NCI-H748 treated with DMSO at 0.1 percent for 48 hours (cell line): ENCODE measurements at regions not wholly inside any gene's neighbourhood (a gene's known extent, or its start where the extent isn't known, plus 50 kb on each side); places are given as distances from the start of the nearest gene placed in this dataset.

Experiments used
- DNase-seq: peaks from one replicate; lab custom pipeline; 2025; lab: John Stamatoyannopoulos, UW

DNA sequence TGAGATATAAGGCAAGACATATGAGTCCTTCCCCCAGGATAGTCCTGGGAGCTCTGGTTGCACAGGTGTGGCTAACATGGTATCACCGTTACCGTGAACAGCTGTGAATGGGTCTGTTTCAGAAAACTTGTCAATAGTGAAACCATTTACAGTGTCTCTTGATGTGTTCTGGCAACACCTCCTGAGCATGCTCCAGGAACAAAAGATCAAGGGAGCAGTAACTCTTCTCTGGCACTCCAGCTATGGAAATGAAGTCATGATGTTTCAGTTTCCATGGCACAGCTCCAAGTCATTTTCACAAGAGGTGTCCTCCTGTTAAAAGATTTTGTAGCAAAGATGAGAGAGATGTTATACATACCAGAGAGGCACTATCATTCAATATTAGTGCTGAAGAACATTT is 253.7 kb downstream of the SNAPC1 start:
- no peak for DNase-seq

DNA sequence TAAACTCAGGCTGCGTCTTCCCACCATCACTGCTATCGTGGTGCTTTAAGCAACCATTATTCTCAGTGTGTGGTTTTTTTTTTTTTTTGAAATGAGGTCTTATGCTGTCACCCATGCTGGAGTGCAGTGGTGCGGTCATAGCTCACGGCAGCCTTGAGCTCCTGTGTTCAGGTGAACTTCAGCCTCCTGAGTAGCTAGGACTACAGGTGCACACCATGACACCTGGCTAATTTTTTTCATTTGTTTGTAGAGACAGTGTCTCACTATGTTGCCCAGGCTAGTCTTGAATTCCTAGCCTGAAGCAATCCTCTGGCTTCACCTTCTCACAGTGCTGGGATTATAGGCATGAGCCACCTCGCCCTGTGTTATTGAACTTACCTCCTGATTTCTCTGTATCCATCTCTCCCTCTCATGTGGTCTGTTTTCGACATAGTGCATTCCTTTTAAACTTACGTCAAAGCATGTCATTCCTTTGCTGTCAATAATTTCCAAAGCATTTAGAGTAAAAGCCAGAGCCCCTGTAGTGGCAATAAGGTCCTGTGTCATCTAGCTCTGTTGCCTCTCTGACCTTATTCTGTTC is 255.5 kb downstream of the SNAPC1 start:
- DNase-seq = no peak

DNA sequence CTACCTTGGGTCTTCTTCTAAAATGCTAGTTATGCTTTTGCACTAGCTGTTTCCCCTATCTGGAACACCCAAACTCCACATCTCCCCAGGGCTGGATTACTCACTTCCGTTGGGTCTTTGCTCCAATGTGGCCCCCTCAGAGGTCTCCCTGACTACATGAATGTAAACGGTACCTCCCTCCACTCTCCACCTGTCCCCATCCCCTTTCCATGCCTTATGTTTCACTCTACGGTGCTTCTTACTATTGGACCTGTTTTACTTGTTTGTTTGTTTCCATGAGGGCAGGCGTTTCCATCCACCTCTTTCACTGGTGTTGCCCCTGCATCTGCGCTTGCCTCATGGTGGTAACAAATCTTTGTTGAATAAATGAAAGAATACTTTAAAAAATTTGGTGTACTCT is 256.4 kb downstream of the SNAPC1 start:
- no peak for DNase-seq

DNA sequence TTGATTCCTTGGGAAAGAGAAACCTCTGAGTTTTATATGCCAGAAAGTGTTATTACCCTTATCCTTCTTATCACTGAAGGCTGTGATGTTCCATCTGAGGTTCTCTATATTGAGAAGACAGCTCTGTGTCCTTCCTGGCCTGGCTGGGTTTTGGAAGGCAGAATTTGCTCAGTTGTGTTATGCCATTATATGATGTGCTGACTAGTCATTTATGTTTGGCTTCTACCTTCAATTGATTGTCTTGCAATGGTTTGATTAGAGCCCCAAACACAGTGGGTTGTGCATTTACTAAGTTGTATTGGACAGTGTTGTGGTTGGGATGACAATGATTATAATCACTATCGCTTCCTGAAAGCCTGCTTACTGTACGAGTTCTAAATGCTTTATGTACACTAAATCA is 265.7 kb downstream of the SNAPC1 start:
- DNase-seq = no peak

DNA sequence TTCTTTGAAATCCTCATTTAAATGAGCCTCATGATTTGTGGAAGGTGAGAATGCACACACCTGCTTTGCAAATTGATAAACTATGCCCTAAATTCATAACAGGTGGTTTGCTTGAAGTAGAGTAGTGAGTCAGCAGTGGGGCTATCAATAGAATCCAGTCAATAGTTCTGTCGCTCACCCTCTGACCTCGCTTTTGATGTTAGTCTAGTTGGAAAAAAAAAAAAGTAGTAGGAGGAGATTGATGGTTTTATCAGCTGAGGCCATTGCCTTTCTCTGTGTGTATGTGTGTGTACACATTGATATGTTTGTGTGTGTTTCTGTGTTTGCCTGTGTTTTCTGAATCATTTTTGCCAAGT is 267.3 kb downstream of the SNAPC1 start:
- no peak for DNase-seq

DNA sequence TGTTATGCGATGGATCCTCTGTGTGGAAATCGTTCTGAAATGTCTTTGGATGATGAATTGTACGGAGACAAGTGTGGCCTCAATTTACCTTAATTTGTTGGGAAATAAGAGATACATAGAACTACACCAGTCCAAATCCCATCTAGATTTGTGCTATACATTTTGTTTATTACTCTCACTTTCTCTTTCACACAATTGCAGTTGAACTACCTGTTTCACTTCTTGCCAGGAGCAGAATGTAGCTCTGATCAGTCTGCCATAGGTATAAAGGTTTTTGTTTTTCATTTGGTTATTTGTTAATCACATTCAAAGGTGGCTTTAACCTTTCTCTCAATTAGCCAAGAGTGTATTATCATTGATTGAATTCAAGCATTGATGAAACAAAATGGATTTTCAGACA is 268.2 kb downstream of the SNAPC1 start:
- DNase-seq = no peak

DNA sequence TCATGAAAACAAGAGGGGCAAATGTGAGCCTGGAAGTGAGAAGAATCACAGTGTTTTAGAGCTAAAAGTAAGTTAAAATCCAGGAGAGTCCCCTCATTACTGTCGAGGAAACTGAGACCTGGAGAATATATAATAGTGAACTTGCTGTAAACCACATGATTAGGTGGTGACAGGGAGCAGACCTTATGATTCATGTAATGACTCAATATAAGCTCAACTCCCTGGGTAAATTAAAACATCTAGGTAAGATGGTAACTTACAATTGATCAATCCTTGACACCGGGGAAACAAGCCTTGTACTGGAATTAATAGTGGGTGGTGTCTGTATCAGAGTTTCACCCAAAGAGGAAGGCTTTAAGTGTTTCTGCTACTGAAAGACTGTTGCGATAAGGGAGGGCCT is 269.3 kb downstream of the SNAPC1 start:
- DNase-seq = no peak

DNA sequence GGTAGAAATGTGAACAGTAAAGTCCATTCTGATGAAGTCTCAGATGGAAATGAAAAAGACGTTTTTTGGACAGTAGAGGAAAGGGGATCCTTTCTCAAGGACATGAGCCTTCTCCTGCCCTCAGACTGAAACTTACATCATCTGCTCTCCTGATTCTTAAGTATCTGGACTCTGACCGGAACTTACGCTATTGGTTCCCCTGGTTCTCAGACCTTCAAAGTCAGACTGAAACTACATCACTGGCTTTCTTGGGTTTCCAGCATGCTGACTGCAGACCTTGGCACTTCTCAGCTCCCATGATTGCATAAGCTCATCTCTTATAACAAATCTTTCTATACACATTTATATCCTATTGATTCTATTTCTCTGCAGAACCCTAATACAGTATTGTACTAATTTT is 291.0 kb downstream of the SNAPC1 start:
- no peak for DNase-seq

DNA sequence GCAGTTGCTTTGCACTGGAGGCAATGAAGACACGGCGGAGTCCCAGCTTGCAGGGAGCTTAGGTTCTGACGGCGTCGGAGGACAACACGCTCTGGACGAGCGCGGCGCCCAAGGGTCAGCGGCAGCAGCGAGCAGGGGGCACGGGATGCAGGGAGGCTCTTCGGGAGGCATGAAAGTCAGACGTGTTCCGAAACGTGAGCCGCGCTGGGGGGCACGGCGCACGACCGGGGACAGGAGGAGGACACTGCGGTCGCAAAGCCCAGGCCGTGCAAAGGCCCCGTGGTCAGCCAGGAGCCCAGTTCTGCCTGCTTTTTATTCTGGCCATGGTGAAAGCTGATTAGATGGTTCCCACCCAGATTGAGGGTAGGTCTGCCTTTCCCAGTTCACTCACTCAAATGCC is 294.6 kb downstream of the SNAPC1 start:
- DNase-seq = no peak

DNA sequence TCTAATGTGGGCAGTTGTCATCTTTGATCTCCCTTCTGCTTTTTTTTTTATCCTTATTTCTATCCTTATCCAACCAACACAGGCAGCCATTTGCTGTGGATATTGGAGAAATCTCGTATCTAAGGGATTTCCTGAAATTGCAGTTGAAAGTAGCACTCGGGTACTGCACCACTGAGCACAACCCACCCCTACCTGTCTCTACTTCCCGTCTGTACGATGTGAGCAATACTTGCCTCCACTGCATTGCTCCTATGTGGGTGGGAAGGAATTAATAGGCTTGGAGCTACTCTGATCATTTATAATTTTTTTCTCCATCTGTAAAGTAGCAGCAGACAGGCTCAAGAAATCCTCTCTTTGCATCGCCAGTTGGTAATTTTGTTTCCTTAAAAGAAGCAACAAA is 300.4 kb downstream of the SNAPC1 start:
- no peak for DNase-seq

DNA sequence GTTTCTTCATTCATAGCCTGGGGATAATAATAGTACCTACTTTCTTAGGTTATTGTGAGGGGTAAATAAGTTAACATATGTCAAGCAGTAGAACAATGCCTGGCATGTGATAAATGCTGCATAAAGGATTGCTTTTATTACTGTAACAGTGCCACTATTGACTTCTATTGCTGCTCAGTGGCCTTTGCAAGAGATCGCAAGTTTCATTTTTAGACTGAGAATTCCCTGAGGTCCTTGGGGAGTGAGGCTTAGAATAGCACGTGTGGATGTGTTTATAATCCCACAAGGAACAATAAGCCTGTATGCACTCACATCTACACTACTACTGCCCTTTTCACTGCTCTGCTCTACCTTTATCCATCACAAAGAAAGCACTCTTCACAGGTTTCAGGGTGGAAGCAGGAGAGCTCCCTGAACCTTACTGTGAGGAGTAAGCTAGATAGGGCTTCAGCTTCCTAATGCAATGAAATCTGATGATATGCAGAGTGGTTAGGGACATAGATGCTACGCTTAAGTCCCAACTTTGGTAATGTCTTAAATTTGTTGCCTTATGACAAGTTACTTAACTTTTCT is 302.6 kb downstream of the SNAPC1 start:
- no peak for DNase-seq

DNA sequence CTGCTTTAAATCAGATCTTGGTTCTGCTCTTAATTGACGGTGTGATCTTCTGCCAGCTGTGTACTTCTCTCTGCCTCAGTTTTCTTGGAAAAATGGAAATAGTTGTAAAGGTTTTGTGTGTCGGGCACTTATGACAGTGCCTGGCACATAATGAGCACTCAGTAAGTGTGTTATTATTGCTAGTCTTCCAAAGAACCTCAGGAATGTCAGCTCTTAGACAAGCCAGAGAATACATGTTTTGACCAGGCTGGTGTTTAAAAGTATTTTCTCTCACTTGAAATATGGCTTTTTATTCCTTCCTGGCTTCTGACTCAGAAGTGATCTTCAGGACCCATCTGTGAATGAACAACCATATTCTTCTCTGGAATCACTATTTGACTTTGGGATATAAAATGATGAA is 304.1 kb downstream of the SNAPC1 start:
- DNase-seq = no peak

DNA sequence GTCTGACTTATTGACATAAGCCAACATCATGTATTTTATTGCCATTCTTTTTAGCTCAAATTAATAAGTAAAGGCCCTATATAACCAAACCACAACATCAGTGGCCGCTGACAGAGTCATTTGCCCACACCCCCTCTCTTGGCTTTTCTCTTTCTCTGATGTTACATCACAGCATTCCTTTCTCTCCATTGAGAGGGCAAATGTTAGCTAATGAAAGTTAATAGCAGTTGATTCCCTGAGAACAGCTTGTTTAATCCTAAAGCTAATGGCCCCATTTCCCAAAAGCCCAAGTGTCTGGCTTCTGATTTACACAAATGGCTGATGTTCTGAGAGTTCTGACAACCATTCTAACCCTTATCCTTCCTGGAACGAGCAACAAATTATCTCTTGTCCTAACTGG is 308.8 kb downstream of the SNAPC1 start:
- no peak for DNase-seq

DNA sequence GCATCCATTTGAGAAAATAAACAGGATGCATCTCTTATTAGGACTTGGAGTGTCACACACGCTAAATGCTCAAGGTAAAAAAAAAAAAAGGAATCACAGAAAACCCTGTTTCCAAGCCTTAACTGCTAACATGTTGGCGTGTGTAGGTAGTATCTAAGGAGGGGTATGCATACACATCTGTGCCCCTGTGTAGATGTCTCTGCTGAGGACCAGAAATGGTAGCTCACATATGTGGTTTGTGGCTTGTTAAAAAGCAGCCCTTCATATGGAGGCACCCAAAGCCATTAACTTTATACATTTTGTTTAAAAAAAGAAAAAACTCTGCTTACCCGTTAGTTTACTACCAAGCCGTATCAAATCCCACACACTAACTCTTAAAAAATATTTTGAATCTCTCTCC is 314.1 kb downstream of the SNAPC1 start:
- no peak for DNase-seq

DNA sequence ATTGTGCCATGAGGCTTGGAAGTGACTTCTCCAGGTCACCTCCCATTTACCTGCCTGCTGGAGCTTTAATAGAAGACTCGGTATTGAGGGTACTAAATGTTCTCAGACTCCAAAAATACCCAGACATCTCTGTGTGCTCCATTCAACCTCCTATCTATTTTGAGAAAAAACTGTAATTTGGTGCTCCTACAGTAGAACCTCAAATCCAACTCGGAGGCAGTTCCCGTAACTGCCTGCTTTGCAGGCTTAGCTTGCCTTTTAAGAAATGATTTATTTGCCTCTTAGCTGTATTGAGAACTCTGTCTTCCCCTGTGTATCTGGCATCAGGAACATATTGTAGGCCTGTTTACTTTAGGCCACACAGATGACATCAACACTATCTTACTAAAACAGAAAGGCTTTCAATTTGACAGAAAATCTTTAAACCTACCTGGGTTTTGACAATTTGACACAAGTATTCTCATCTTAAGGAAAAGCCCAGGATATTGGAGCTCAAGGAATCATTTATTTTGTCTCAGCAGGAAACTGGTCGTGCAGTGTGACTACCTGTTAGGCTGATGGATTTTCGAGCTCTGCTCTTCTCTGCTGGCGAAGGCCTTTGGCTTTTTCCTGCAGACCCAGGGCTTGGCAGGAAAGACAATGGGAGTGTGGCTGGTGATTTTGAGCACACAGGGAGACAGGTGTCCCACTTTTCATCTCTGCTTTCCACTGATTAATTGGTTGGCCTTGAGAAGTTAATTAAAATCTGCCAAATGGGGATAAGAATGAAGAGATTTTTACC is 314.8 kb downstream of the SNAPC1 start:
- DNase-seq = no peak

DNA sequence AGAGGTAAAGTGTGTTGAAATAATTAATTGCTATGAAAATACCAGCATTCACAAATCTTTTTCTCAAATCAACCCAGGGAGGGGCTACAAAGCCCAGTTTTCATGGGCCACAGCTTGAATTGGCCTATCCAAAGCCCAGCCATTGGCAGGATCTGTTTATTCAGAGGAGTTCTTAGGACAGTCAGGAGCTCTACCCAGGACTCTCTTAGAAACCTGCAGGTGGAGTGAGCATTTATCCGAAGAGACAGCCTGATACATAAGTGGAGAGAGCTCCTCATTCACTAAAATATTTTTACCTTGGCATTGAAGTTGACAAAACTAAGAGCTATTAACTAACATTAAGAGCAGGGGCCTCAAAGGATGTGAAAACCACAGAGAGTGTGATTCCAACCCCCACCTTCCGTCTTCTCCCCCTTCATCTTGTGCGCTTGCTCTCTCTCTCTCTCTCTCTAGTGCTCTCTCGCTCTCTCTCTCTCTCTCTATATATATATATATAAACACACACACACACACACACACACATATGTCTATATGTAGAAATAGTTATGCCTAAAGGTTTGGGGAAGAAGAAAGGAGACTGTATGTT is 315.5 kb downstream of the SNAPC1 start:
- no peak for DNase-seq

DNA sequence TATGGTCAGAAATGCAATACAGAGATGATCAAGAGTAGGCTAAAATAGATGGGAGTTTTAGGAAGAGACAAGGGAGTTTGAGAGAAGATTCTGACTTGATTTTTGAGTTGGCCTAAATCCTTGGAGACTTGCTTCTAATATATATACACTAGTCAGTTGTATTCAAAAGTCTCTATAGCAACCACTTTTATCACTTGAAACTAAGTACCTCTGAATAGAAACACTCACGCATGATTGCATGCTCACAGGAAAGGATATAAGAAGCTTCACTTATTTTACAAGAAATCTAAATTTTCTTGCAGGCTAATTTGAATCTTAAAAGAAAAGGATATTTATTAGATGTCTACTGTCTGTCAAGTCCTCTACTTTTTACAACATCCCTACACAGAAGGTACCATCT is 316.8 kb downstream of the SNAPC1 start:
- no peak for DNase-seq

DNA sequence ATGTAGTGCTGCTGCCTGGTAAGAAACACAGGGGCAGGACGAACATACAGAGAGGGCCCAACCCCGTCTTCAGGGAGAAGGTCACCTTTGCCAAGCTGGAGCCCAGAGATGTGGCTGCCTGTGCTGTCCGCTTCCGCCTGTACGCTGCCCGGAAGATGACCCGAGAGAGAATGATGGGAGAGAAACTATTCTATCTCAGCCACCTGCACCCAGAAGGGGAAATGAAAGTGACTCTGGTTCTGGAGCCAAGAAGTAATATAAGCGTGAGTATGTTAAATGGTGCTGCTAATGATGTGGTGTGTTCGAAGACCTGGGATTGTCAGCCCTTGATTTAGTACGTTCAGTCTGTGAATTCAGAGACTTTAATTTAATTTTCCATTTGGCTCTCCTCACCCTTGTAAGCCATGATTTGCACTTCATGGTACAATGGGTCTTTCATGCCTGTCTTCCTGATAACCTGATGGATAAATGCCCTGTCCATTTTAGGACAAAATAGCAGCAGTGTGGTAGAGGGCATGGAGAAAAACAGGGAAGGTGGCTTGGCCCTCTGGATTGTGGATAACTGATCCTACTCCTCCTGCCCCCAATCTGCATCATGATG is 318.9 kb downstream of the SNAPC1 start:
- DNase-seq = no peak

DNA sequence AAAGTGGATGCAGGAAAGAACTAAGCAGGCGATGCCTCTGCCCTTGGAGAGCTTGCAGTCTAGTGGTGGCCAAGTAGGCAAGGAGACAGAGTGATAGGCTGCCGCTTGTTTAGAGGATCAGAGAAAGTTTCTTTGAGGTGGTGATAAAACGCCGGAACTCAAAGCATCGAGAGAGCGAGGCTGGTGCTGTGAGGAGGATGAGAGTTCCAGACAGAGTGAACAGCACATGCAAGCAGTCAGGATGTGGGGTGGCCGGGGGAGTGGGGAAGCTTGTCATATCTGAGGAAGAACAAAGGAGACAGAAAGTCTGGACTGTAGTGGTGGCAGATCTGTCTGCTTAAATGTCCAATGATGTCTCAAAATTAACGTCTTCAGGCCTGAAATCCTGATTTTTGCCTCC is 319.7 kb downstream of the SNAPC1 start:
- DNase-seq = no peak

DNA sequence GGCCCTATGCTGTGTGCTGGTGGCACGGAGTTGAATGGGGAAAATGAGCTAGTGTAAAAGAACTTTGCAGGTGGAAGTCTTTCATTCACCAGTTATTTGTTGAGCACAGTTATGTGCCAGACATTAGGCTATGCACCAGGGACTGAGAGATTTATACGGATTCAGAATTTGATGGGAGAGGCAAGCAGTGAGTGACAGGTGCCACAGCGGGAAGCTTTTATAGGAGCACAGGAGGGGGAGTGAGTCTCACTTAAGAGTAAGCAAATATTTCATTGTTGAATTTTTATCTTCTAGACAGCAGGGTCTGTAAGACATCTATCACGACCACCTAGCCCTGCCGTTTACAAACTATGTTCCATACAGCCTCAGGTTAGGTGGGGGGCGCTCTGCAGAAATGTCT is 320.6 kb downstream of the SNAPC1 start:
- DNase-seq = peak; percentile 35

DNA sequence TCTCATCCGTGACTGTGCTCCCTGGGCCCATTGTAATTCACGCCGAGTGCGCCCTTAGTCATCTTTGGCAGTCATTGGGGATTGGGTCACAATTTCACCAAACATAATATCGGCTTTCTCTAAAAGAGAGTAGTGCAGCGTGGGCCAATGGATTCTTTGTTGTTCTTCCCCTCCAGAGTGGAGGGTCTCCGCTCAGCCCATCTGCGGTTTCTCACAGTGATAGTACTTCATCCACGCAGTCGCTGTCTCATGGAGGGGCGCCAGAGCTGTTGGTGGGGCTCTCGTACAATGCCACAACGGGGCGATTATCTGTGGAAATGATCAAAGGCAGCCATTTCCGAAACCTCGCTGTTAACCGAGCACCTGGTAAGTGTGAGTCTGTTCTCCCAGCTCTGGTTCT is 321.8 kb downstream of the SNAPC1 start:
- DNase-seq = no peak

DNA sequence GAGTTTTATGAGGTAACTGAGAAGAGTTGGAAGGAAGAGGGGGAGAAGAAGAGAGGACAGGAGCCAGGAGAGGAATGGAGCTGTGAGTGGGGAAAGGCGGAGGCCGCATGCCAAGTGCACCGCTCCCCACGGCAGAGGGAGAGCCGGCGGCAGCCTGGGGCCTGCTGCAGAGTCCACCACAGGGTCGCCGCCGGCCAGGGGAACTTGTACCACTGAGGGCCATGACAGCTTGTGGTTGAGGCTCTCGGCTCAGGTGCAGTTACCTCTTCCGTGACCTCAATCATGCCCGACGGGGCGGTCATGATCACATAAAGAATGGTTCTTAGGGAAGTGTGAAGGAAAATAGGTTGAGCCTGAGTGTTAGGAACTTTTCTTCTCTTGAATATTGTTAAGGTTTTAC is 325.0 kb downstream of the SNAPC1 start:
- DNase-seq = no peak

DNA sequence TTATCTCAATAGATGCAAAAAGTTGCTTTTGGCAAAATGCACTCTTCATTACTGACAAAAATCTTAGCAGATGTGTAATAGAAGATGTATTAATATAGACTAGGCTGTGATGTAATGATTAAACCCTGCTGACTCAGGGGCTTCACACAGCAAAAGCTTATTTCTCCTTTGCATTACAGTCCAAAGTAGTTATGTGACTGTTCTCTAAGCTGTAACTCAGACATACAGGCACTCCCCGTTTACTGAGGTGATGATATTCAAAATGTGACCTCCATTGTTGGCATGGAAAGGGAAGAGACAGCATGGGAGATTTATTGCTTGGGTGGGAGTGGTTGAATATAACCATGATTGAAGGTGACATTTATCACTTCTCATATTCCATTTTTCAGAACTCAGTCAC is 331.5 kb downstream of the SNAPC1 start:
- DNase-seq = no peak
